H1 (cell line): ENCODE measurements at regions not wholly inside any gene's neighbourhood (a gene's known extent, or its start where the extent isn't known, plus 50 kb on each side); places are given as distances from the start of the nearest gene placed in this dataset.

Source experiments
- CTCF ChIA-PET: fragments of 300-600 bp; sonication (Branson Sonifier 250); formaldehyde crosslinking; loops from one replicate; lab custom pipeline; 2021; ENCODE audit not compliant: partially characterized antibody; lab: Charles Lee
- POLR2A ChIA-PET: fragments of 300-600 bp; sonication (Branson Sonifier 250); formaldehyde crosslinking; loops from one replicate; lab custom pipeline; 2021; ENCODE audit warnings: inconsistent platforms; ENCODE audit not compliant: partially characterized antibody; lab: Charles Lee
- DNase-seq, 2 experiments: peaks; one replicate each; pipeline versions ENCODE4 v3.0.0 to v3.0.0-alpha.2; 2010 to 2022; ENCODE audit warnings: low spot score in 2 of 2, low read depth in 1 of 2, mixed read lengths in 1 of 2
- FAIRE-seq: peaks from 2 replicates; lab custom pipeline; 2011; peaks lifted over from hg19 to GRCh38; lab: Jason Lieb, UNC
- H2AFZ ChIP-seq: 2 replicates; pipeline ENCODE4 v1.8.1; 2012; ENCODE audit warnings: low read length, inconsistent platforms
- H2AK5ac ChIP-seq: 2 replicates; pipeline ENCODE4 v1.6.1; 2013; ENCODE audit warnings: low read depth, low read length
- H2BK120ac ChIP-seq: replicated peaks from 2 replicates; pipeline ENCODE3; 2013; ENCODE audit warnings: low read depth, low read length, inconsistent platforms
- H2BK12ac ChIP-seq: 2 replicates; pipeline ENCODE4 v1.6.1; 2013; ENCODE audit warnings: low read depth, low read length
- H2BK15ac ChIP-seq: 2 replicates; pipeline ENCODE4 v1.6.1; 2013; ENCODE audit warnings: low read length
- H2BK20ac ChIP-seq: 2 replicates; pipeline ENCODE4 v1.6.1; 2013; ENCODE audit warnings: low read length
- H2BK5ac ChIP-seq: 2 replicates; pipeline ENCODE4 v1.6.1; 2013; ENCODE audit warnings: low read depth, low read length
- H3K14ac ChIP-seq: 2 replicates; pipeline ENCODE4 v1.6.1; 2013; ENCODE audit warnings: inconsistent platforms; ENCODE audit not compliant: insufficient read length
- H3K18ac ChIP-seq: 2 replicates; pipeline ENCODE4 v1.6.1; 2013; ENCODE audit warnings: low read length; ENCODE audit errors: extremely low read depth
- H3K23ac ChIP-seq: 2 replicates; pipeline ENCODE4 v1.6.1; 2013; ENCODE audit warnings: inconsistent platforms; ENCODE audit not compliant: insufficient read length
- H3K23me2 ChIP-seq: 2 replicates; pipeline ENCODE4 v1.6.1; 2013; ENCODE audit warnings: low read depth, low read length
- H3K27ac ChIP-seq: 2 replicates; pipeline ENCODE4 v1.6.1; 2011; ENCODE audit warnings: low read depth, low read length, inconsistent platforms
- H3K27me3 ChIP-seq, 4 experiments: replicated peaks in 1 of 4; 1 replicate in 1 of 4; 2 replicates in 3 of 4; pipeline versions ENCODE4 v1.6.1 to v1.8.1; 2011 to 2013; ENCODE audit warnings: low read length in 3 of 4, mild to moderate bottlenecking in 3 of 4, inconsistent platforms in 2 of 4, mixed read lengths in 2 of 4, moderate library complexity in 1 of 4; ENCODE audit not compliant: control insufficient read depth in 3 of 4, insufficient read depth in 3 of 4; ENCODE audit errors: extremely low read depth in 1 of 4
- H3K36me3 ChIP-seq, 4 experiments: 2 replicates each; pipeline versions ENCODE4 v1.6.1 to v1.8.1; 2011 to 2013; ENCODE audit warnings: mild to moderate bottlenecking in 4 of 4, low read length in 3 of 4, moderate library complexity in 2 of 4, control low read depth in 1 of 4, inconsistent platforms in 1 of 4; ENCODE audit not compliant: insufficient read depth in 4 of 4, control insufficient read depth in 2 of 4
- H3K4ac ChIP-seq: replicated peaks from 2 replicates; pipeline ENCODE3; 2013; ENCODE audit warnings: low read length, low read depth, mixed read lengths, inconsistent platforms; ENCODE audit not compliant: insufficient read length
- H3K4me1 ChIP-seq, 4 experiments: replicated peaks in 1 of 4; 1 replicate in 1 of 4; 2 replicates in 3 of 4; pipeline versions ENCODE4 v1.6.1 to v1.8.1; 2011 to 2013; ENCODE audit warnings: low read length in 3 of 4, inconsistent platforms in 2 of 4, mixed read lengths in 1 of 4; ENCODE audit not compliant: insufficient read depth in 4 of 4, control insufficient read depth in 3 of 4
- H3K4me2 ChIP-seq, 2 experiments: 2 replicates each; pipeline versions ENCODE4 v1.6.1 to v1.8.1; 2011 to 2013; ENCODE audit warnings: low read depth in 2 of 2, low read length in 2 of 2, control low read depth in 1 of 2, inconsistent platforms in 1 of 2, mild to moderate bottlenecking in 1 of 2; ENCODE audit not compliant: insufficient read depth in 1 of 2
- H3K4me3 ChIP-seq, 4 experiments: fragments of 200-600, 300-600 bp in 1 of 4; sonication (generic), shearing (Covaris generic), sonication (Bioruptor Twin) in 1 of 4; 2 replicates each; pipeline versions ENCODE4 v1.5.1 to v1.8.1; 2011 to 2016; ENCODE audit warnings: low read length in 4 of 4, low read depth in 3 of 4, control low read depth in 2 of 4, inconsistent platforms in 2 of 4, mild to moderate bottlenecking in 2 of 4, mixed read lengths in 1 of 4, moderate library complexity in 1 of 4; ENCODE audit not compliant: insufficient read depth in 2 of 4; ENCODE audit errors: extremely low read depth in 1 of 4
- H3K56ac ChIP-seq: replicated peaks from 2 replicates; pipeline ENCODE3; 2013; ENCODE audit warnings: low read depth, mild to moderate bottlenecking, mixed read lengths, low read length, inconsistent platforms; ENCODE audit not compliant: insufficient read length
- H3K79me1 ChIP-seq: 2 replicates; pipeline ENCODE4 v1.6.1; 2013; ENCODE audit warnings: low read depth, low read length, control low read depth
- H3K79me2 ChIP-seq, 2 experiments: 2 replicates each; pipeline versions ENCODE4 v1.6.1 to v1.8.1; 2012 to 2013; ENCODE audit warnings: low read length in 2 of 2, mild to moderate bottlenecking in 2 of 2, inconsistent platforms in 1 of 2; ENCODE audit not compliant: insufficient read depth in 2 of 2, control insufficient read depth in 1 of 2
- H3K9ac ChIP-seq, 4 experiments: replicated peaks in 1 of 4; 1 replicate in 1 of 4; 2 replicates in 3 of 4; pipeline versions ENCODE4 v1.6.1 to v1.8.1; 2011 to 2013; ENCODE audit warnings: low read depth in 3 of 4, low read length in 3 of 4, control low read depth in 2 of 4, mild to moderate bottlenecking in 2 of 4, moderate library complexity in 2 of 4, inconsistent platforms in 1 of 4; ENCODE audit errors: extremely low read depth in 1 of 4
- H3K9me3 ChIP-seq, 2 experiments: 2 replicates each; pipeline versions ENCODE4 v1.6.1 to v1.8.1; 2012 to 2013; ENCODE audit warnings: mild to moderate bottlenecking in 2 of 2, moderate library complexity in 2 of 2, control low read depth in 1 of 2, inconsistent platforms in 1 of 2, low read depth in 1 of 2, low read length in 1 of 2, mixed read lengths in 1 of 2; ENCODE audit not compliant: insufficient read depth in 2 of 2
- H4K20me1 ChIP-seq, 2 experiments: replicated peaks in 1 of 2; 2 replicates each; pipeline versions ENCODE3 to v1.8.1; 2011 to 2013; ENCODE audit warnings: inconsistent platforms in 2 of 2, low read length in 2 of 2, mild to moderate bottlenecking in 1 of 2; ENCODE audit not compliant: insufficient read depth in 2 of 2, control insufficient read depth in 1 of 2
- H4K5ac ChIP-seq: 2 replicates; pipeline ENCODE4 v1.6.1; 2013; ENCODE audit warnings: low read length, low read depth, mixed read lengths, inconsistent platforms; ENCODE audit not compliant: insufficient read length
- H4K8ac ChIP-seq: 2 replicates; pipeline ENCODE4 v1.8.0; 2013; ENCODE audit warnings: mild to moderate bottlenecking, moderate library complexity, low read length, inconsistent platforms; ENCODE audit not compliant: insufficient read depth; ENCODE audit errors: extremely low read depth
- H4K91ac ChIP-seq: replicated peaks from 2 replicates; pipeline ENCODE3; 2013; ENCODE audit warnings: low read length, mixed read lengths, inconsistent platforms; ENCODE audit not compliant: insufficient read length
- CTCF ChIP-seq, 3 experiments: IDR thresholded peaks; 1 replicate in 2 of 3; 2 replicates in 1 of 3; pipeline versions ENCODE4 v1.5.1 to v1.6.1; 2011; ENCODE audit warnings: low read length in 3 of 3, mild to moderate bottlenecking in 3 of 3, inconsistent platforms in 2 of 3, low read depth in 1 of 3, moderate library complexity in 1 of 3; ENCODE audit not compliant: insufficient read depth in 1 of 3; ENCODE audit errors: control extremely low read depth in 1 of 3
- KDM5A ChIP-seq: fragments of 200-600 bp; IDR thresholded peaks from 2 replicates; pipeline ENCODE4 v1.7.1; 2012; ENCODE audit warnings: mild to moderate bottlenecking, low read length, inconsistent platforms, mixed read lengths
- RAD21 ChIP-seq, 2 experiments: IDR thresholded peaks in 1 of 2; conservative IDR thresholded peaks in 1 of 2; 2 replicates each; pipeline ENCODE4 v1.6.1; 2011; ENCODE audit warnings: low read depth in 2 of 2, low read length in 2 of 2, improper control_type of control experiment in 1 of 2, inconsistent platforms in 1 of 2, mild to moderate bottlenecking in 1 of 2, moderate library complexity in 1 of 2
- WGBS, 2 experiments: shearing (Covaris generic) in 1 of 2; methylation state at CpG; one replicate each; pipeline versions ENCODE4 v1.1.6 to v1.1.7; 2013 to 2015; ENCODE audit warnings: low lambda C conversion rate in 2 of 2, mixed read lengths in 2 of 2, inconsistent platforms in 1 of 2, low coverage in 1 of 2, missing lambda C conversion rate in 1 of 2; ENCODE audit not compliant: insufficient replicate concordance in 2 of 2, insufficient coverage in 1 of 2, insufficient read length in 1 of 2; ENCODE audit errors: extremely low coverage in 1 of 2, missing lambda C conversion rate in 1 of 2; 5-methylcytosine and 5-hydroxymethylcytosine counted together

GRCh38 chr16:60203525-60204124 is 1469.5 kb upstream of the GOT2 start:
- CTCF ChIA-PET, result interaction anchor here (0.6 to 2.9 kb wide), 12 partner anchors 10 to 172 kb away, joined by 3 to 10 read pairs (median 4); no protein-coding TSS in a partner anchor
- H4K91ac ChIP-seq, result no peak overlapping the region
- TF ChIP-seq RAD21 (IDR thresholded peaks at IDR 0.05 in 1 of 2, conservative IDR thresholded peaks at IDR 0.05 in 1 of 2; ENCODE audit: low read depth in 2 of 2, low read length in 2 of 2) (peak; percentile 55 to 60), KDM5A (no peak), CTCF (IDR thresholded peaks at IDR 0.05; ENCODE audit: control extremely low read depth in 1 of 3, insufficient read depth in 1 of 3, low read depth in 1 of 3, low read length in 3 of 3) (peak in 2 of 3 experiments; percentile 11 to 37; a peak in 2 of 4 replicates)

More at GRCh38 chr16:60203525-60204124, 1469.5 kb upstream of the GOT2 start:
- Histone ChIP-seq H3K9me3 (no peaks in the 10 kb centered on the region), H3K79me1 (no peaks in the 10 kb centered on the region), H2AFZ (no peak overlapping the region), H3K36me3 (no peaks in the 10 kb centered on the region), H2BK15ac (no peak overlapping the region), H3K4me3 (no peak overlapping the region), H3K4ac (no peak overlapping the region), H2BK20ac (no peak overlapping the region), H4K5ac (no peak overlapping the region), H3K27ac (no peak overlapping the region), H4K20me1 (no peaks in the 10 kb centered on the region), H3K79me2 (no peaks in the 10 kb centered on the region), H3K23ac (no peak overlapping the region), H3K4me1 (peaks cover 0 to 5% (median 2%) of the 10 kb centered on the region in 4 experiments; a peak in 2 of 7 replicates), H2BK120ac (no peak overlapping the region), H3K4me2 (no peak overlapping the region), H2BK12ac (no peak overlapping the region), H4K8ac (no peak overlapping the region), H3K9ac (peak overlapping the region in 1 of 4 experiments; percentile 34; a peak in 1 of 7 replicates), H3K56ac (no peak overlapping the region), H3K18ac (no peak overlapping the region), H2AK5ac (no peak overlapping the region), H3K23me2 (no peaks in the 10 kb centered on the region), H2BK5ac (no peak overlapping the region), H3K27me3 (no peaks in the 10 kb centered on the region), H3K14ac (no peak overlapping the region)
- FAIRE-seq (no peak), DNase-seq (no peak)
- 54% methylated on average over 3 of the region's 3 CpGs; no CpG with 5 or more reads in 1 of the 2 experiments for WGBS, 2 experiments
- POLR2A ChIA-PET, result no interaction called here
